Left lobe of liver (tissue), 2 donors: ENCODE measurements at regions not wholly inside any gene's neighbourhood (a gene's known extent, or its start where the extent isn't known, plus 50 kb on each side); places are given as distances from the start of the nearest gene placed in this dataset.
"Not testable (repeated sequence)": the region's sequence is repeated elsewhere in the genome, so short reads cannot be mapped to it uniquely, and the experiment has no call there.

Experiments
- ATAC-seq: fragments of 200-7000 bp; cut with Tn5 transposase; one replicate; pipeline ENCODE4 v1.9.1; 2020; ENCODE audit warnings: mild to moderate bottlenecking, moderate library complexity
- DNase-seq: peaks from one replicate; pipeline ENCODE4 v3.0.0-alpha.2; 2020; ENCODE audit warnings: low spot score
- donor health status: DM: no; HTN: no; CAD: no; lungs with moderate emphysema.
- donor health status: DM: no; HTN: yes; CAD: no.

DNA sequence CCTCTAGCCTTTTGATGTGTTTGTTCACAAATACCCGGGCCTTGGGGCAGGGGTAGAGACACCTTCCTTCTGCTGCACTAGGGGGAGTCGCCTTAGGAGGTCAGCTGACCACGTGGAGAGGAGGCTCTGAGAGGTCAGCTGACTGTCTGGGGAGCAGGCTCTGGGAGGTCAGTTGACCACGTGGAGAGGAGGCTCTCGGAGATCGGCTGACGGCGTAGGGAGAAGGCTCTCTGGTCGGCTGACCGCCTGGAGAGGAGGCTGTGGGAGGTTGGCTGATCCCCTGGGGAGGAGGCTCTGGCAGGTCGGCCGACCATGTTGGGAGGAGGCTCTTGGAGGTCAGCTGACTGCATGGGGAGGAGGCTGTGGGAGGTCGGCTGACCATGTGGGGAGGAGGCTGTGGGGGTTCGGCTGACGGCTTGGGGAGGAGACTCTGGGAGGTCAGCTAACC, 59.6 kb upstream of the LYZL1 start:
- ATAC-seq (no peak), DNase-seq (no peak)

DNA sequence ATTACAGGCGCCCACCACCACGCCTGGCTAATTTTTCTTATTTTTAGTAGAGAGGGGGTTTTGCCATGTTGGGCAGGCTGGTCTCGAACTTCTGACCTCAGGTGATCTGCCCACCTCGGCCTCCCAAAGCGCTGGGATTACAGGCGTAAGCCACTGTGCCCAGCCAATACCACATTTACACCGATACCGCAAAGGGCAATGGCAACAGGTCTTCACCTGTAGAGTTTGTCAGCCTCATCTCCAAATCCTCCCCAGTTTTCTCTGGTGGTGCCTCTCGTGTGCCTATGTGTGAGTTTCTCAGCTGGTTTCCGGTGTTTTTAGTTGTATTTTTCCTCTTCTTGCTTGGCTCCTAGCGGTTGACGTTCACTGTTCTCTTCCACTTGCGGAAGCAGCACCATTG, 52.0 kb upstream of the LYZL1 start:
- not testable (repeated sequence) for ATAC-seq, DNase-seq

DNA sequence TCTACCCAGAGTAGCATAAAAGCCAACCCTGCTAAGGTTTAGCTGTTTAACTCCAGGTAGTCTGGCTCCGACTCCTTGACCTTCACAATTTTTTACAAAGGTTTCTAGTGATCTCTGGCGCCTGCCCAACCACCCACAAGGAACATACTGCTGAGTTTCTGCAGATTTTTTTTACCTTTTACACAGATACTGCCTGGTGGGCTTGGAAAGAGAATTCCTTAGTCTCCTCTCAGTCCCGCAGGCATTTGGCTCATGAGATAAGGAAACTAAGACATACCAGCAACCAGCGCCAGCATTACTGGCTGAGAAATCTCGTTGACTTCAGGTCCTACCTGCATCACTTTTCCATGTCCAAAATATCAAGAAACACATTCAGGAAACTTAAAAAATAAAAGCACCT, 51.1 kb upstream of the LYZL1 start:
- DNase-seq (no peak), ATAC-seq (no peak)

DNA sequence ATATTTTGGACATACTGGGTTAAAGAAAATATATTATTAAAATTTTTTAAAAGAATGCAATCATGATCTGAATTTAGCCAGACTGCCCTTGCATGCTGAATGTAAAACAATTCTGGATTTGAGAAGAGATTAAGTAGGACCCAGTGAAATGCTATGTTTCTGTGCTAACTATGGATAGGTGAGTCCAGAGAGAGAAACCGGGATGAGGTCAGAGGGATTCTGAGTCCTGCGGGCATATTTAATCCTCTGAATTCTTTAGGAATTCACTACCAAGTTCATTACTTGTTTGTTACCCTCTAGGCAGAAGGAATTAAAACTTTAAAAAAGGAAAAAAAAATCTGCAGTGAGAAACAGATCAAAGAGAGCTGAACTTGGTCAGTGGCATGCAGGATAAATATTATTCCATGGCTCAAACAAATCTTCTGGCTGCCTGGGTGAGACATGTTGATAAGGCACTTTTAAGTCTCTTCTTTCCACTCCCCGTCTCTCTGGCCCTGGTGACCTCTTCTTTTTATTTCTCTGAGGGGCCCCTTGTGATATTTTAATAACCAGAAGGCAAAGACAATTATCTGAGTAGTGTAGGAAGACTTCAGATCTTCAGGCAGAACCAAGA, 50.2 kb upstream of the LYZL1 start:
- DNase-seq (no peak), ATAC-seq (no peak)
